ENCODE measurements at regions not wholly inside any gene's neighbourhood (a gene's known extent, or its start where the extent isn't known, plus 50 kb on each side); places are given as distances from the start of the nearest gene placed in this dataset.

DNA sequence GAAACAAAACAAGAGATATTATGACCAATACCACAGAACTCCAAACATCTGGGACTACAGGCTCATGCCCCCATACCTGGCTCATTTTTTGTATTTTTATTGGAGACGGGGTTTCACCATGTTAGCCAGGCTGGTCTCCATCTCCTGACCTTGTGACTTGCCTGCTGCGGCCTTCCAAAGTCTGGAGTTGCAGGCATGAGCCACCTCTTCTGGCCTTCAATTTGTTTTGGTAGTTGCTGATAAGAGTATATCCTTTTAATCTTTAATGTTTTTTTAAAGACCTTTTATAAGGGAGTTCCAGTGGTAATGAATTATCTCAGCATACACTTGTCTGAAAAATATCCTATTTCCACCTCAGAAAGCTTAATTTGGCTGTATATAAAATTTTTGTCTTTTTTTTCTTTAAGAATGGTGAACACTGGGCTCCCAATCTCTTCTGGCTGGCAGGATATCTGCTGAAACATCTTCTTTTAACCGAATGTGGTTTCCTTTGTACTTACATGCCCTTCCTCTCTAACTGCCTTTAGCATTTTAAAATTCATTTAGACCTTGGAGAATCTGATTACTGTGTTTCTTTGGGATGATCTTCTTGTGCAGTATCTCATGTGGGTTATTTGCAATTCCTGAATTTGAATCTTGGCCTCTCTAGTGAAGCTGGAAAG lies 112.1 kb upstream of the KDM5D start:
- Mint-ChIP-seq H3K27ac (ENCODE audit: unreplicated experiment) (no peak overlapping the region), H3K36me3 (ENCODE audit: unreplicated experiment) (no peaks in the 10 kb centered on the region), H3K27me3 (ENCODE audit: unreplicated experiment) (no peaks in the 10 kb centered on the region), H3K9me3 (ENCODE audit: unreplicated experiment) (peaks cover 4% of the 10 kb centered on the region), H3K4me1 (ENCODE audit: low read depth, unreplicated experiment) (no peaks in the 10 kb centered on the region), H3K4me3 (ENCODE audit: unreplicated experiment) (no peak overlapping the region)
- DNase-seq = no peak
- TF ChIP-seq, protein P1, sequence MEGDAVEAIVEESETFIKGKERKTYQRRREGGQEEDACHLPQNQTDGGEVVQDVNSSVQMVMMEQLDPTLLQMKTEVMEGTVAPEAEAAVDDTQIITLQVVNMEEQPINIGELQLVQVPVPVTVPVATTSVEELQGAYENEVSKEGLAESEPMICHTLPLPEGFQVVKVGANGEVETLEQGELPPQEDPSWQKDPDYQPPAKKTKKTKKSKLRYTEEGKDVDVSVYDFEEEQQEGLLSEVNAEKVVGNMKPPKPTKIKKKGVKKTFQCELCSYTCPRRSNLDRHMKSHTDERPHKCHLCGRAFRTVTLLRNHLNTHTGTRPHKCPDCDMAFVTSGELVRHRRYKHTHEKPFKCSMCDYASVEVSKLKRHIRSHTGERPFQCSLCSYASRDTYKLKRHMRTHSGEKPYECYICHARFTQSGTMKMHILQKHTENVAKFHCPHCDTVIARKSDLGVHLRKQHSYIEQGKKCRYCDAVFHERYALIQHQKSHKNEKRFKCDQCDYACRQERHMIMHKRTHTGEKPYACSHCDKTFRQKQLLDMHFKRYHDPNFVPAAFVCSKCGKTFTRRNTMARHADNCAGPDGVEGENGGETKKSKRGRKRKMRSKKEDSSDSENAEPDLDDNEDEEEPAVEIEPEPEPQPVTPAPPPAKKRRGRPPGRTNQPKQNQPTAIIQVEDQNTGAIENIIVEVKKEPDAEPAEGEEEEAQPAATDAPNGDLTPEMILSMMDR (IDR thresholded peaks at IDR 0.05; ENCODE audit: partially characterized antibody, unreplicated experiment) = no peak

DNA sequence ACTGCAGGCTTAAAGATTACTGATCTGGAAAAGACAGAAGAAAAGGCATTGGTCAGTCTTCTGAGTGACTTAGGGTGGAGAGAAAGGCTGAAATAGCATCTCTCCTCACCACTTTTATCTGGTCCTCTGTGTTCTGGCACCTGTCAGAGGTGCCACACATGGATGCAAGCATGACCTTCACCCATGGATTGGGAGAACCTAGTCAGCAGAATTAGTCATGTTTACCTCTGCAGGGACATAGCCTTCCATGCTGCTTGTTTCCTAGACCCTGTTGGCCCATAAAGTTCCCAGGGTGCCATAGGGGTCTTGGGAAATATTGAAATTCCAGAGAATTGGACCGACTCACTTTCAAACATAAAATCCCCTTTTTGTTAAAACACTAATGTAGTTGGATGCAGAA lies 98.4 kb upstream of the KDM5D start:
- Mint-ChIP-seq H3K9me3 (ENCODE audit: unreplicated experiment) (no peaks in the 10 kb centered on the region), H3K27me3 (ENCODE audit: unreplicated experiment) (no peaks in the 10 kb centered on the region), H3K4me1 (ENCODE audit: low read depth, unreplicated experiment) (no peaks in the 10 kb centered on the region), H3K4me3 (ENCODE audit: unreplicated experiment) (no peak overlapping the region), H3K36me3 (ENCODE audit: unreplicated experiment) (no peaks in the 10 kb centered on the region), H3K27ac (ENCODE audit: unreplicated experiment) (no peak overlapping the region)
- DNase-seq = no peak
- TF ChIP-seq, protein P1 (IDR thresholded peaks at IDR 0.05; ENCODE audit: partially characterized antibody, unreplicated experiment) = no peak

DNA sequence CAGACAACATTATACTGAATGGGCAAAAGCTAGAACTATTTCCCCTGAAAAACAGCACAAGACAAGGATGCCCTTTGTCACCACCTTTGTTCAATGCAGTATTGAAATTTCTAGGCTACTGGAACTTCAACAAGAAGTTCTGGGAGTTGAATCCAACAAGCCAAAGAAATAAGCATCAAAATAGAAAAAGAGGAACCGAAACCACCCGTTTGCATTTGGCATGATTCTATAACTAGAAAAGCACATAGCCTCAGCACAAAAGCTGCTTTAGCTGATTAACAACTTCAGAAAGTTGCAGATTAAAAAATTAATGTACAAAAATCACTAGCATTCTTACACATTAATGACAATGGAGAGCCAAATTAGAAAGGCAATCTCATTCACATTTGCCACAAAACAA lies 79.6 kb upstream of the KDM5D start:
- Mint-ChIP-seq H3K27ac (ENCODE audit: unreplicated experiment) (no peak overlapping the region), H3K4me1 (ENCODE audit: low read depth, unreplicated experiment) (no peaks in the 10 kb centered on the region), H3K36me3 (ENCODE audit: unreplicated experiment) (no peaks in the 10 kb centered on the region), H3K4me3 (ENCODE audit: unreplicated experiment) (no peak overlapping the region), H3K9me3 (ENCODE audit: unreplicated experiment) (peaks cover 1% of the 10 kb centered on the region), H3K27me3 (ENCODE audit: unreplicated experiment) (no peaks in the 10 kb centered on the region)
- DNase-seq = no peak
- TF ChIP-seq, protein P1 (IDR thresholded peaks at IDR 0.05; ENCODE audit: partially characterized antibody, unreplicated experiment) = no peak

DNA sequence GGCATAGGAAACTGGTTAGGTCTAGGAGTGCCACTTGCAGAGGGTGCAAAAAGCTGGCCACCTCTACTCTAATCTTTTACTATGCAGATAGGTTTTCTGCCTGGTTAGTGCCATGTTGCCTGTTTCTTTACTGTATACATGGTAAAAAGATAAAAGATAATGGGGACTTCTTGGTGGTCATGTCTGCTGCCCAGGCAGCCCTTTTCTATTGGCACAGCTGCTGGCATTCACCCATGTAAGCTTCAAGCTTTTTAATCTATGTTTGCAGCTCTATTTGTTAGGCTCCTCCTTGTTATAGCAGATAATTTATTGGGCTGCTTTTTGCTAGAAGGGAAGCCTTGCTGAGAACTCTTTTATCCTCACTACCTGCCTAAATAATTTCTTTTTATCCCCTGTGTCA lies 74.0 kb upstream of the KDM5D start:
- no peak for DNase-seq
- no peak overlapping the region for H3K27ac Mint-ChIP-seq (ENCODE audit: unreplicated experiment)
- H3K4me1 Mint-ChIP-seq (ENCODE audit: low read depth, unreplicated experiment) = no peaks in the 10 kb centered on the region
- H3K36me3 Mint-ChIP-seq (ENCODE audit: unreplicated experiment) = no peaks in the 10 kb centered on the region
- no peak overlapping the region for H3K4me3 Mint-ChIP-seq (ENCODE audit: unreplicated experiment)
- TF ChIP-seq, protein P1 (IDR thresholded peaks at IDR 0.05; ENCODE audit: partially characterized antibody, unreplicated experiment) = no peak
- peaks cover 5% of the 10 kb centered on the region for H3K9me3 Mint-ChIP-seq (ENCODE audit: unreplicated experiment)
- no peaks in the 10 kb centered on the region for H3K27me3 Mint-ChIP-seq (ENCODE audit: unreplicated experiment)

DNA sequence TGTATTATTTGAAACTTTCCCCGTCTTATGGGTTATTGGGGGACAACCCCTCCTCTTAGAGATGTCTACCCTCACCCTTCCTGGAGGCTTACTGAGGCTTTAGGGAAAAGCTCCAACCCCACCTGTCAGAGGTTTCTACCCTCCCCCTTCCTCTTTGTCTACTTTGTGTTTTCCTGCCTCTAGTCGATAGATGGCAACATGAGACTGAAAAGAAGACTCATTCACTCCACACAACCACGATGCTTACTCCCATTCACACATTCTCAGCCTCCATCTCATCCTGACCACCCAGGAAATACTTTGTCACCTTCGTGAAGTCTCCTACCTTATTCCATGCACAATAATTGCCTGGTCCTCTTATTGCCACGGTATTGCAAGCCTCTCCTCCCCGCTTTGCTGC lies 72.4 kb upstream of the KDM5D start:
- no peak for DNase-seq
- Mint-ChIP-seq H3K4me3 (ENCODE audit: unreplicated experiment) (no peak overlapping the region), H3K27me3 (ENCODE audit: unreplicated experiment) (no peaks in the 10 kb centered on the region), H3K27ac (ENCODE audit: unreplicated experiment) (no peak overlapping the region), H3K4me1 (ENCODE audit: low read depth, unreplicated experiment) (no peaks in the 10 kb centered on the region), H3K36me3 (ENCODE audit: unreplicated experiment) (no peaks in the 10 kb centered on the region), H3K9me3 (ENCODE audit: unreplicated experiment) (peaks cover 5% of the 10 kb centered on the region)
- TF ChIP-seq, protein P1 (IDR thresholded peaks at IDR 0.05; ENCODE audit: partially characterized antibody, unreplicated experiment) = no peak

Data from glutamatergic neuron (in vitro differentiated cells).